B cell (primary cell): ENCODE measurements at regions not wholly inside any gene's neighbourhood (a gene's known extent, or its start where the extent isn't known, plus 50 kb on each side); places are given as distances from the start of the nearest gene placed in this dataset.

Source experiments
- ATAC-seq: fragments of 200-7000 bp; cut with Tn5 transposase; one replicate; pipeline ENCODE4 v1.10.0; 2021; ENCODE audit warnings: low read depth, mild to moderate bottlenecking, moderate number of reproducible peaks, moderate library complexity
- CTCF ChIA-PET: fragments of 350-600 bp; sonication (Branson Sonifier 250); formaldehyde crosslinking; loops from one replicate; lab custom pipeline; 2021; ENCODE audit warnings: antibody characterized with exemption, inconsistent platforms; lab: Charles Lee
- POLR2A ChIA-PET: fragments of 350-600 bp; sonication (Branson Sonifier 250); formaldehyde crosslinking; loops from one replicate; lab custom pipeline; 2021; ENCODE audit warnings: antibody characterized with exemption; lab: Charles Lee
- DNase-seq: peaks from one replicate; pipeline ENCODE4 v3.0.0; 2013
- H2AFZ ChIP-seq: 2 replicates; pipeline ENCODE4 v1.6.1; 2012; ENCODE audit warnings: mild to moderate bottlenecking, low read depth, low read length; ENCODE audit not compliant: insufficient read depth, poor library complexity, severe bottlenecking
- H3K27ac ChIP-seq, 2 donors: 1 replicate in 1 of 2; 2 replicates in 1 of 2; pipeline ENCODE4 v1.5.1; 2012 to 2013; ENCODE audit warnings: low read length in 2 of 2, mild to moderate bottlenecking in 2 of 2, moderate library complexity in 1 of 2
- H3K27me3 ChIP-seq, 4 experiments: fragments of 200-600 bp in 1 of 4; sonication (generic) in 1 of 4; replicated peaks in 1 of 4; 1 replicate in 2 of 4; 2 replicates in 2 of 4; pipeline versions ENCODE4 v1.6.1 to v1.7.0; 2013 to 2016; ENCODE audit warnings: low read length in 3 of 4, mild to moderate bottlenecking in 2 of 4, mixed read lengths in 1 of 4, moderate library complexity in 1 of 4; ENCODE audit not compliant: insufficient read depth in 4 of 4, control insufficient read depth in 3 of 4; ENCODE audit errors: control extremely low read depth in 1 of 4
- H3K36me3 ChIP-seq, 2 experiments: replicated peaks in 1 of 2; 1 replicate in 1 of 2; 2 replicates in 1 of 2; pipeline versions ENCODE4 v1.6.1 to v1.7.1; 2013; ENCODE audit warnings: low read length in 1 of 2; ENCODE audit not compliant: insufficient read depth in 2 of 2, control insufficient read depth in 1 of 2; ENCODE audit errors: control extremely low read depth in 1 of 2, extremely low read depth in 1 of 2
- H3K4me1 ChIP-seq, 2 donors: fragments of 200-600 bp in 1 of 2; sonication (generic) in 1 of 2; 1 replicate in 1 of 2; 2 replicates in 1 of 2; pipeline versions ENCODE4 v1.5.1 to v1.6.1; 2013 to 2017; ENCODE audit warnings: low read length in 2 of 2; ENCODE audit not compliant: control insufficient read depth in 2 of 2, insufficient read depth in 2 of 2
- H3K4me2 ChIP-seq: replicated peaks from 2 replicates; pipeline ENCODE3; 2012; ENCODE audit warnings: mild to moderate bottlenecking, low read depth, low read length; ENCODE audit not compliant: poor library complexity, severe bottlenecking
- H3K4me3 ChIP-seq, 5 experiments: fragments of 200-600 bp in 1 of 5; sonication (generic) in 1 of 5; 1 replicate in 3 of 5; 2 replicates in 2 of 5; pipeline versions ENCODE4 v1.5.1 to v1.7.0; 2011 to 2016; ENCODE audit warnings: low read length in 4 of 5, mild to moderate bottlenecking in 4 of 5, low read depth in 2 of 5, control low read depth in 1 of 5, moderate library complexity in 1 of 5; ENCODE audit not compliant: insufficient read depth in 1 of 5; ENCODE audit errors: control extremely low read depth in 1 of 5, extremely low read depth in 1 of 5
- H3K79me2 ChIP-seq: fragments of 200-600 bp; sonication (generic); one replicate; pipeline ENCODE4 v1.6.0; 2016; ENCODE audit warnings: low read length; ENCODE audit not compliant: control insufficient read depth, insufficient read depth
- H3K9ac ChIP-seq: fragments of 200-600 bp; sonication (generic); 2 replicates; pipeline ENCODE4 v1.6.1; 2017; ENCODE audit warnings: mild to moderate bottlenecking, low read length, moderate library complexity
- H3K9me3 ChIP-seq, 3 donors: one replicate each; pipeline versions ENCODE4 v1.6.1 to v1.7.1; 2013; ENCODE audit warnings: low read length in 2 of 3; ENCODE audit not compliant: control insufficient read depth in 2 of 3, insufficient read depth in 1 of 3; ENCODE audit errors: control extremely low read depth in 1 of 3
- H4K20me1 ChIP-seq: 2 replicates; pipeline ENCODE4 v1.6.0; 2012; ENCODE audit warnings: mild to moderate bottlenecking, low read length; ENCODE audit not compliant: insufficient read depth, control insufficient read depth, poor library complexity, severe bottlenecking
- H3K27ac Mint-ChIP-seq: one replicate; pipeline ENCODE4 v1.8.0; 2021; ENCODE audit warnings: mixed read lengths
- H3K27me3 Mint-ChIP-seq: one replicate; pipeline ENCODE4 v1.8.0; 2021; ENCODE audit warnings: mixed read lengths
- H3K4me1 Mint-ChIP-seq: one replicate; pipeline ENCODE4 v1.8.0; 2021; ENCODE audit warnings: mixed read lengths
- H3K4me3 Mint-ChIP-seq: one replicate; pipeline ENCODE4 v1.8.0; 2021; ENCODE audit warnings: mixed read lengths
- H3K9me3 Mint-ChIP-seq: one replicate; pipeline ENCODE4 v1.8.0; 2022; ENCODE audit warnings: mixed read lengths; ENCODE audit not compliant: insufficient read depth
- EZH2 ChIP-seq: IDR thresholded peaks from 2 replicates; pipeline ENCODE4 v1.6.1; 2012; ENCODE audit warnings: borderline replicate concordance, low read depth, mild to moderate bottlenecking, moderate library complexity, low read length; ENCODE audit not compliant: insufficient read depth, poor library complexity, severe bottlenecking
- WGBS: methylation state at CpG from one replicate; pipeline ENCODE4 v1.1.5; 2013; ENCODE audit warnings: missing lambda C conversion rate; ENCODE audit not compliant: insufficient coverage; 5-methylcytosine and 5-hydroxymethylcytosine counted together
- intact Hi-C: fragments of 100-400 bp; cut with micrococcal nuclease; formaldehyde crosslinking; loops from one replicate; pipeline ENCODE4 v1.10.0; 2022
- TF ChIP-seq, protein P1 (sequence below): fragments of 200-600 bp; IDR thresholded peaks from one replicate; pipeline ENCODE4 v1.8.0; 2022; ENCODE audit warnings: antibody characterized with exemption, mild to moderate bottlenecking

DNA sequence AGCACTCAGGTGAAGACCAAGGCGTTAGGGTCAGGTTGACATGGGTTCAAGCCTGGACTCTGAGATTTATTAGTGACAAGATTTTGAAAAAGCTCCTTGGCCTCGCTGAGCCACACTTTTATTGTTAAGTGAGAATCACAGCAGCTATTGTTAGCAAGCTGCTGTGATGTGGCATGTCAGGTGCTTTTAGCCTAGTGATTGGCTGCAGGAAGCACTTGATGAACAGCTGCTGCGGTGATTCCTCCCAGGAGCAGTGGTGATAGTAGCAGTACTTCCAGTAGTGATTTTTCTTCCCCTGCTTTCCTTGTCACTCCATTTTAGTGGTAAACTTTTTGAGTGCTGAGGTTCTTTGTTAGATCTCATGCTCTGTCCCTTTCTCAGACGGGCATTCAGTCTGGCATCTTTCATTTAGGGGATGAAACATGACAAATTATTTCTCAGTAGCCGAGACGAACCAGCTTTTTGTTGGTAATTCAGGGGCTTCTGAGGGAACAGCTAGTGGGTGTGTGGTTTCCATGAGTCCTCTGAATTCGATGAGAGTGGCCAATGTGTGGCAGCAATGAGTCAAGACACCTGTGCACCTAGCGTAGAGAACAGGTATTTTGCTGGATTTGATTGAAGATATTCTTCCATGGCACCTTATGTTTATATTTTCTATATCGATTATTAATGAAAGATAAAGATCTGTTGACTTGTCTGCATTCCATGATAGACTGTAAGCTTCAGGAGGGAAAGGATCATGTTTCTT, 696.7 kb downstream of the DHX35 start:
- no peak for DNase-seq
- POLR2A ChIA-PET, result no interaction called here
- H3K79me2 ChIP-seq, result no peaks in the 10 kb centered on the region
- intact Hi-C loops, result no loop called here
- TF ChIP-seq EZH2, result no peak
- TF ChIP-seq, protein P1, sequence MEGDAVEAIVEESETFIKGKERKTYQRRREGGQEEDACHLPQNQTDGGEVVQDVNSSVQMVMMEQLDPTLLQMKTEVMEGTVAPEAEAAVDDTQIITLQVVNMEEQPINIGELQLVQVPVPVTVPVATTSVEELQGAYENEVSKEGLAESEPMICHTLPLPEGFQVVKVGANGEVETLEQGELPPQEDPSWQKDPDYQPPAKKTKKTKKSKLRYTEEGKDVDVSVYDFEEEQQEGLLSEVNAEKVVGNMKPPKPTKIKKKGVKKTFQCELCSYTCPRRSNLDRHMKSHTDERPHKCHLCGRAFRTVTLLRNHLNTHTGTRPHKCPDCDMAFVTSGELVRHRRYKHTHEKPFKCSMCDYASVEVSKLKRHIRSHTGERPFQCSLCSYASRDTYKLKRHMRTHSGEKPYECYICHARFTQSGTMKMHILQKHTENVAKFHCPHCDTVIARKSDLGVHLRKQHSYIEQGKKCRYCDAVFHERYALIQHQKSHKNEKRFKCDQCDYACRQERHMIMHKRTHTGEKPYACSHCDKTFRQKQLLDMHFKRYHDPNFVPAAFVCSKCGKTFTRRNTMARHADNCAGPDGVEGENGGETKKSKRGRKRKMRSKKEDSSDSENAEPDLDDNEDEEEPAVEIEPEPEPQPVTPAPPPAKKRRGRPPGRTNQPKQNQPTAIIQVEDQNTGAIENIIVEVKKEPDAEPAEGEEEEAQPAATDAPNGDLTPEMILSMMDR, result no peak
- CTCF ChIA-PET, result no interaction called here
- Mint-ChIP-seq H3K27me3 (peaks cover 5% of the 10 kb centered on the region), H3K27ac (no peak overlapping the region), H3K4me3 (no peak overlapping the region), H3K9me3 (no peaks in the 10 kb centered on the region), H3K4me1 (peaks cover 5% of the 10 kb centered on the region)
- H3K4me1 ChIP-seq, result peaks cover 0 to 5% of the 10 kb centered on the region in 2 donors
- no peak overlapping the region for H3K4me2 ChIP-seq
- no peaks in the 10 kb centered on the region for H3K36me3 ChIP-seq
- no peak overlapping the region for H3K27ac ChIP-seq
- no peak for ATAC-seq
- no peaks in the 10 kb centered on the region for H4K20me1 ChIP-seq
- H3K27me3 ChIP-seq, result no peaks in the 10 kb centered on the region
- H3K9ac ChIP-seq, result no peak overlapping the region
- H3K4me3 ChIP-seq, result no peak overlapping the region
- peaks cover 0 to 3% (median 0%) of the 10 kb centered on the region in 3 donors for H3K9me3 ChIP-seq
- H2AFZ ChIP-seq, result no peak overlapping the region
- WGBS, result 89% methylated on average over 6 of the region's 9 CpGs

DNA sequence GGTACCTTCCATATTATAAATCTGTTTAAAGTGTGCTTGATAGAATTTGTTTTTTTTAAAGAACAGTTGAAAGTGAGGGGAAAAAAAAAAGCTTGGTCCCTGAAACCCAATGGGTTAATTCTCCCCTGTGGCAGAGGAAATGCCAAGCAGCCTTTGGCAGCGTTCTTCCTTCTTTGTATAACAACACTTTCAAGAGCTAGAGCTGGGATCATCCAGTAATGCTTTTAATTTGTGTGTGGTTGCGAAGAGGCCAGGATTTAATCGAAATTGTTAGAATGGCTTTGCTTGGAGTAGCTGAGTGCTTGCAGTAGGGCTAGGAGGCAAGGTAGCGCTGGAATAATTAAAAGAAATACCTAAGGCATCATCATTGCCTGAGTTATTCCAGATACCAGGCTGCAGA, 692.0 kb downstream of the DHX35 start:
- H3K4me2 ChIP-seq, result no peak overlapping the region
- H3K9me3 ChIP-seq, result peaks cover 0 to 10% (median 0%) of the 10 kb centered on the region in 3 donors
- CTCF ChIA-PET, result no interaction called here
- no peak for TF ChIP-seq EZH2
- TF ChIP-seq, protein P1, result no peak
- no peak overlapping the region for H3K4me3 ChIP-seq
- H4K20me1 ChIP-seq, result no peaks in the 10 kb centered on the region
- DNase-seq (no peak), ATAC-seq (no peak)
- Mint-ChIP-seq H3K4me3 (no peak overlapping the region), H3K27ac (no peak overlapping the region), H3K9me3 (no peaks in the 10 kb centered on the region), H3K27me3 (peaks cover 7% of the 10 kb centered on the region), H3K4me1 (no peaks in the 10 kb centered on the region)
- intact Hi-C loops, result no loop called here
- H3K4me1 ChIP-seq, result no peaks in the 10 kb centered on the region
- no peaks in the 10 kb centered on the region for H3K36me3 ChIP-seq
- WGBS, result 92% methylated on average over 2 of the region's 4 CpGs
- no peak overlapping the region for H2AFZ ChIP-seq
- POLR2A ChIA-PET, result no interaction called here
- no peak overlapping the region for H3K27ac ChIP-seq
- H3K9ac ChIP-seq, result no peak overlapping the region
- H3K79me2 ChIP-seq, result no peaks in the 10 kb centered on the region
- peaks cover 0 to 6% (median 0%) of the 10 kb centered on the region in 4 experiments for H3K27me3 ChIP-seq
